CD14-positive monocyte (primary cell): ENCODE measurements at regions not wholly inside any gene's neighbourhood (a gene's known extent, or its start where the extent isn't known, plus 50 kb on each side); places are given as distances from the start of the nearest gene placed in this dataset.

Source experiments
- DNase-seq, 3 donors: peaks; one replicate each; pipeline ENCODE4 v3.0.0-alpha.2; 2011 to 2022
- H2AFZ ChIP-seq: 2 replicates; pipeline ENCODE4 v1.6.0; 2012; ENCODE audit warnings: mild to moderate bottlenecking, low read depth, low read length, inconsistent platforms; ENCODE audit not compliant: insufficient read depth, poor library complexity, severe bottlenecking
- H3K27ac ChIP-seq, 2 donors: 1 replicate in 1 of 2; 2 replicates in 1 of 2; pipeline ENCODE4 v1.5.1; 2012 to 2013; ENCODE audit warnings: low read length in 2 of 2, control low read depth in 1 of 2, inconsistent platforms in 1 of 2, low read depth in 1 of 2, mild to moderate bottlenecking in 1 of 2
- H3K27me3 ChIP-seq, 2 donors: one replicate each; pipeline versions ENCODE4 v1.6.0 to v1.6.1; 2011 to 2013; ENCODE audit warnings: low read length in 2 of 2; ENCODE audit not compliant: control insufficient read depth in 2 of 2, insufficient read depth in 2 of 2
- H3K36me3 ChIP-seq, 2 donors: replicated peaks in 1 of 2; 1 replicate in 1 of 2; 2 replicates in 1 of 2; pipeline versions ENCODE4 v1.5.1 to v1.6.1; 2012 to 2013; ENCODE audit warnings: low read length in 2 of 2, control low read depth in 1 of 2, inconsistent platforms in 1 of 2, mild to moderate bottlenecking in 1 of 2; ENCODE audit not compliant: insufficient read depth in 2 of 2, control insufficient read depth in 1 of 2
- H3K4me1 ChIP-seq, 2 donors: 1 replicate in 1 of 2; 2 replicates in 1 of 2; pipeline versions ENCODE4 v1.5.1 to v1.6.1; 2012 to 2013; ENCODE audit warnings: low read length in 2 of 2, control low read depth in 1 of 2, inconsistent platforms in 1 of 2, mild to moderate bottlenecking in 1 of 2, moderate library complexity in 1 of 2; ENCODE audit not compliant: insufficient read depth in 2 of 2, control insufficient read depth in 1 of 2
- H3K4me2 ChIP-seq: replicated peaks from 2 replicates; pipeline ENCODE3; 2012; ENCODE audit warnings: low read length, moderate library complexity, mild to moderate bottlenecking; ENCODE audit not compliant: poor library complexity, severe bottlenecking; ENCODE audit errors: extremely low read depth
- H3K4me3 ChIP-seq, 3 experiments: fragments of 200-600 bp in 1 of 3; sonication (generic) in 1 of 3; replicated peaks in 1 of 3; 1 replicate in 2 of 3; 2 replicates in 1 of 3; pipeline ENCODE4 v1.5.1; 2011 to 2013; ENCODE audit warnings: low read length in 3 of 3, mild to moderate bottlenecking in 3 of 3, control low read depth in 2 of 3, low read depth in 2 of 3, inconsistent platforms in 1 of 3, moderate library complexity in 1 of 3
- H3K79me2 ChIP-seq: 2 replicates; pipeline ENCODE4 v1.6.0; 2012; ENCODE audit warnings: mild to moderate bottlenecking, control low read depth, inconsistent platforms, low read length, moderate library complexity; ENCODE audit not compliant: insufficient read depth
- H3K9ac ChIP-seq: 2 replicates; pipeline ENCODE4 v1.6.0; 2017; ENCODE audit warnings: low read length, mild to moderate bottlenecking; ENCODE audit not compliant: insufficient read depth, poor library complexity, severe bottlenecking
- H3K9me3 ChIP-seq, 2 donors: replicated peaks in 1 of 2; 1 replicate in 1 of 2; 2 replicates in 1 of 2; pipeline versions ENCODE4 v1.5.1 to v1.6.1; 2012 to 2013; ENCODE audit warnings: low read length in 2 of 2, control low read depth in 1 of 2; ENCODE audit not compliant: control insufficient read depth in 1 of 2, insufficient read depth in 1 of 2
- H4K20me1 ChIP-seq: 2 replicates; pipeline ENCODE4 v1.6.0; 2012; ENCODE audit warnings: mild to moderate bottlenecking, low read length, control low read depth, moderate library complexity; ENCODE audit not compliant: insufficient read depth
- H3K27ac Mint-ChIP-seq, 7 donors: one replicate each; pipeline ENCODE4 v1.8.0; 2020; ENCODE audit warnings: mild to moderate bottlenecking in 7 of 7, mixed read lengths in 7 of 7, moderate library complexity in 6 of 7, inconsistent platforms in 2 of 7
- H3K27me3 Mint-ChIP-seq, 3 donors: one replicate each; pipeline ENCODE4 v1.8.0; 2021 to 2022; ENCODE audit warnings: low read depth in 3 of 3, mild to moderate bottlenecking in 3 of 3, mixed read lengths in 3 of 3, moderate library complexity in 3 of 3, inconsistent platforms in 1 of 3
- H3K36me3 Mint-ChIP-seq, 2 donors: one replicate each; pipeline ENCODE4 v1.8.0; 2020; ENCODE audit warnings: mixed read lengths in 2 of 2, inconsistent platforms in 1 of 2, mild to moderate bottlenecking in 1 of 2
- H3K4me1 Mint-ChIP-seq: one replicate; pipeline ENCODE4 v1.8.0; 2020; ENCODE audit warnings: mild to moderate bottlenecking, mixed read lengths
- H3K4me3 Mint-ChIP-seq, 2 donors: one replicate each; pipeline ENCODE4 v1.8.0; 2020; ENCODE audit warnings: mild to moderate bottlenecking in 2 of 2, mixed read lengths in 2 of 2, moderate library complexity in 1 of 2
- H3K9me3 Mint-ChIP-seq, 7 donors: one replicate each; pipeline ENCODE4 v1.8.0; 2020 to 2022; ENCODE audit warnings: mixed read lengths in 7 of 7, mild to moderate bottlenecking in 6 of 7, moderate library complexity in 6 of 7, inconsistent platforms in 2 of 7
- CTCF ChIP-seq: fragments of 200-600 bp; IDR thresholded peaks from one replicate; pipeline ENCODE4 v1.8.0; 2022; ENCODE audit warnings: antibody characterized with exemption, mild to moderate bottlenecking
- WGBS: methylation state at CpG from one replicate; pipeline ENCODE4 v1.1.5; 2013; ENCODE audit warnings: missing lambda C conversion rate; ENCODE audit not compliant: insufficient coverage; 5-methylcytosine and 5-hydroxymethylcytosine counted together
- intact Hi-C, 2 donors: fragments of 100-400 bp; cut with micrococcal nuclease; formaldehyde crosslinking; loops; one replicate each; pipeline versions ENCODE4 v1.15.0 to v1.15.1; 2023

GRCh38 chr9:75452512-75452911, 364.2 kb downstream of the OSTF1 start:
- Histone ChIP-seq H3K27ac (no peak overlapping the region), H3K4me1 (peaks cover 8 to 14% of the 10 kb centered on the region in 2 donors), H3K9ac (no peak overlapping the region), H4K20me1 (no peaks in the 10 kb centered on the region), H3K79me2 (no peaks in the 10 kb centered on the region), H3K4me2 (no peak overlapping the region), H3K4me3 (no peak overlapping the region), H3K27me3 (no peaks in the 10 kb centered on the region), H3K9me3 (no peaks in the 10 kb centered on the region), H2AFZ (no peak overlapping the region), H3K36me3 (no peaks in the 10 kb centered on the region)
- no peak overlapping the region for H3K27ac Mint-ChIP-seq
- peak in 2 of 3 donors; percentile 0 to 1 for DNase-seq
- no peak for TF ChIP-seq CTCF
- H3K4me3 Mint-ChIP-seq = no peak overlapping the region
- peaks cover 0 to 6% (median 0%) of the 10 kb centered on the region in 3 donors for H3K27me3 Mint-ChIP-seq
- no CpG with 5 or more reads among the region's 2 CpGs for WGBS
- intact Hi-C loops = no loop called here
- H3K36me3 Mint-ChIP-seq = no peaks in the 10 kb centered on the region
- H3K9me3 Mint-ChIP-seq = peaks cover 0 to 2% (median 0%) of the 10 kb centered on the region in 7 donors
- H3K4me1 Mint-ChIP-seq = peaks cover 17% of the 10 kb centered on the region

- Histone ChIP-seq H3K4me1 (peaks cover 8 to 14% of the 10 kb centered on the region in 2 donors), H3K9ac (no peak overlapping the region), H3K27me3 (no peaks in the 10 kb centered on the region), H3K27ac (no peak overlapping the region), H3K36me3 (no peaks in the 10 kb centered on the region), H3K4me2 (no peak overlapping the region), H3K9me3 (no peaks in the 10 kb centered on the region), H2AFZ (no peak overlapping the region), H4K20me1 (no peaks in the 10 kb centered on the region), H3K4me3 (no peak overlapping the region), H3K79me2 (no peaks in the 10 kb centered on the region)
- Mint-ChIP-seq H3K4me3 (no peak overlapping the region), H3K9me3 (peaks cover 0 to 2% (median 0%) of the 10 kb centered on the region in 7 donors), H3K27me3 (peaks cover 0 to 5% (median 0%) of the 10 kb centered on the region in 3 donors), H3K4me1 (peaks cover 17% of the 10 kb centered on the region), H3K36me3 (no peaks in the 10 kb centered on the region), H3K27ac (no peak overlapping the region)
- no peak for DNase-seq
- no CpG with 5 or more reads among the region's 2 CpGs for whole genome bisulfite sequencing
- intact Hi-C loops = no loop called here
- no peak for TF ChIP-seq CTCF
These were observed 365.7 kb downstream of the OSTF1 start for GRCh38 chr9:75454043-75454442.
